HUES64 (cell line): ENCODE measurements at regions not wholly inside any gene's neighbourhood (a gene's known extent, or its start where the extent isn't known, plus 50 kb on each side); places are given as distances from the start of the nearest gene placed in this dataset.

ENCODE experiments used
- H3K27ac ChIP-seq: 2 replicates; pipeline ENCODE4 v1.7.0; 2013; ENCODE audit warnings: low read depth, low read length, inconsistent platforms
- H3K27me3 ChIP-seq: 2 replicates; pipeline ENCODE4 v1.6.1; 2013; ENCODE audit warnings: mild to moderate bottlenecking, low read length; ENCODE audit not compliant: insufficient read depth
- H3K36me3 ChIP-seq: 2 replicates; pipeline ENCODE4 v1.6.1; 2013; ENCODE audit warnings: mild to moderate bottlenecking, low read length; ENCODE audit not compliant: insufficient read depth
- H3K4me1 ChIP-seq: 2 replicates; pipeline ENCODE4 v1.6.1; 2013; ENCODE audit warnings: mild to moderate bottlenecking, low read length, moderate library complexity; ENCODE audit not compliant: insufficient read depth
- H3K4me3 ChIP-seq: 2 replicates; pipeline ENCODE4 v1.5.1; 2013; ENCODE audit warnings: mild to moderate bottlenecking, low read length, moderate library complexity
- H3K9ac ChIP-seq: 2 replicates; pipeline ENCODE4 v1.6.1; 2013; ENCODE audit warnings: mild to moderate bottlenecking, low read depth, low read length
- H3K9me3 ChIP-seq: 2 replicates; pipeline ENCODE4 v1.6.1; 2013; ENCODE audit warnings: low read depth, low read length; ENCODE audit not compliant: insufficient read depth
- WGBS: fragments of 150-250, 120-280 bp; methylation state at CpG from one replicate; pipeline ENCODE4 v1.1.7; 2013; ENCODE audit warnings: missing lambda C conversion rate; 5-methylcytosine and 5-hydroxymethylcytosine counted together

- H3K27me3 ChIP-seq: no peaks in the 10 kb centered on the region
- 89% methylated on average over 4 of the region's 4 CpGs for WGBS
- 0 out of 2 replicates have a peak, but pooled peaks cover 3% of the 10 kb centered on the region for H3K4me1 ChIP-seq
- no peak overlapping the region for H3K9ac ChIP-seq
- no peaks in the 10 kb centered on the region for H3K36me3 ChIP-seq
- no peak overlapping the region for H3K27ac ChIP-seq
- H3K9me3 ChIP-seq: no peaks in the 10 kb centered on the region
- H3K4me3 ChIP-seq: no peak overlapping the region
These were observed 469.6 kb upstream of the DPPA4 start for GRCh38 chr3:109806929-109807328.

- no peak overlapping the region for H3K27ac ChIP-seq
- no peaks in the 10 kb centered on the region for H3K9me3 ChIP-seq
- no peak overlapping the region for H3K9ac ChIP-seq
- H3K4me1 ChIP-seq: 0 out of 2 replicates have a peak, but pooled peaks cover 3% of the 10 kb centered on the region
- H3K4me3 ChIP-seq: no peak overlapping the region
- H3K36me3 ChIP-seq: no peaks in the 10 kb centered on the region
- 93% methylated on average over 3 of the region's 3 CpGs for WGBS
- H3K27me3 ChIP-seq: no peaks in the 10 kb centered on the region
These were observed 472.2 kb upstream of the DPPA4 start for GRCh38 chr3:109809513-109809912.

GRCh38 chr3:109818081-109818480 lies 480.7 kb upstream of the DPPA4 start:
- H3K4me1 ChIP-seq: peaks cover 12% of the 10 kb centered on the region
- 39% methylated on average over 3 of the region's 3 CpGs for WGBS
- no peak overlapping the region for H3K4me3 ChIP-seq
- H3K36me3 ChIP-seq: no peaks in the 10 kb centered on the region
- no peak overlapping the region for H3K9ac ChIP-seq
- no peaks in the 10 kb centered on the region for H3K27me3 ChIP-seq
- no peaks in the 10 kb centered on the region for H3K9me3 ChIP-seq
- H3K27ac ChIP-seq: no peak overlapping the region

GRCh38 chr3:109819734-109820133 lies 482.4 kb upstream of the DPPA4 start:
- Histone ChIP-seq H3K27me3 (no peaks in the 10 kb centered on the region), H3K36me3 (no peaks in the 10 kb centered on the region), H3K4me1 (peaks cover 12% of the 10 kb centered on the region), H3K9me3 (no peaks in the 10 kb centered on the region), H3K4me3 (no peak overlapping the region), H3K27ac (no peak overlapping the region), H3K9ac (no peak overlapping the region)
- 90% methylated on average over 6 of the region's 6 CpGs for WGBS

- H3K4me3 ChIP-seq: no peak overlapping the region
- no peak overlapping the region for H3K9ac ChIP-seq
- 94% methylated on average over 7 of the region's 7 CpGs for WGBS
- peaks cover 4% of the 10 kb centered on the region; the same call in 1 of the 2 replicates for H3K4me1 ChIP-seq
- no peaks in the 10 kb centered on the region for H3K36me3 ChIP-seq
- H3K27me3 ChIP-seq: no peaks in the 10 kb centered on the region
- no peaks in the 10 kb centered on the region for H3K9me3 ChIP-seq
- no peak overlapping the region for H3K27ac ChIP-seq
These were observed 488.8 kb upstream of the DPPA4 start for GRCh38 chr3:109825971-109826810.

GRCh38 chr3:109831403-109831802 lies 494.1 kb upstream of the DPPA4 start:
- Histone ChIP-seq H3K9me3 (no peaks in the 10 kb centered on the region), H3K9ac (no peak overlapping the region), H3K36me3 (no peaks in the 10 kb centered on the region), H3K27ac (no peak overlapping the region), H3K4me3 (no peak overlapping the region), H3K4me1 (peaks cover 12% of the 10 kb centered on the region; the same call in 1 of the 2 replicates), H3K27me3 (no peaks in the 10 kb centered on the region)
- WGBS: 41% methylated on average over 9 of the region's 9 CpGs

- Histone ChIP-seq H3K27ac (no peak overlapping the region), H3K36me3 (no peaks in the 10 kb centered on the region), H3K9me3 (no peaks in the 10 kb centered on the region), H3K4me1 (peaks cover 10% of the 10 kb centered on the region; the same call in 1 of the 2 replicates), H3K9ac (no peak overlapping the region), H3K27me3 (no peaks in the 10 kb centered on the region), H3K4me3 (no peak overlapping the region)
- WGBS: 91% methylated on average over 1 of the region's 1 CpG
These were observed 498.6 kb upstream of the DPPA4 start for GRCh38 chr3:109835958-109836357.

- Histone ChIP-seq H3K9me3 (peaks cover 14% of the 10 kb centered on the region; the same call in 1 of the 2 replicates), H3K9ac (no peak overlapping the region), H3K4me3 (no peak overlapping the region), H3K27me3 (no peaks in the 10 kb centered on the region), H3K4me1 (no peaks in the 10 kb centered on the region), H3K36me3 (no peaks in the 10 kb centered on the region), H3K27ac (no peak overlapping the region)
- no CpG with 5 or more reads among the region's 1 CpG for whole genome bisulfite sequencing
These were observed 514.5 kb upstream of the DPPA4 start for GRCh38 chr3:109851854-109852253.

- Histone ChIP-seq H3K9ac (no peak overlapping the region), H3K36me3 (no peaks in the 10 kb centered on the region), H3K27me3 (no peaks in the 10 kb centered on the region), H3K4me3 (no peak overlapping the region), H3K4me1 (no peaks in the 10 kb centered on the region), H3K27ac (no peak overlapping the region), H3K9me3 (peaks cover 14% of the 10 kb centered on the region; the same call in 1 of the 2 replicates)
- WGBS: no CpG with 5 or more reads among the region's 3 CpGs
These were observed 514.9 kb upstream of the DPPA4 start for GRCh38 chr3:109852283-109852682.

GRCh38 chr3:109853077-109853731 lies 515.9 kb upstream of the DPPA4 start:
- no peak overlapping the region for H3K9ac ChIP-seq
- H3K36me3 ChIP-seq: no peaks in the 10 kb centered on the region
- H3K9me3 ChIP-seq: peaks cover 14% of the 10 kb centered on the region; the same call in 1 of the 2 replicates
- H3K27me3 ChIP-seq: no peaks in the 10 kb centered on the region
- no peak overlapping the region for H3K4me3 ChIP-seq
- no peak overlapping the region for H3K27ac ChIP-seq
- no peaks in the 10 kb centered on the region for H3K4me1 ChIP-seq
- WGBS: 88% methylated on average over 1 of the region's 2 CpGs

- Histone ChIP-seq H3K4me1 (peaks cover 16% of the 10 kb centered on the region), H3K9me3 (no peaks in the 10 kb centered on the region), H3K4me3 (no peak overlapping the region), H3K9ac (no peak overlapping the region), H3K36me3 (no peaks in the 10 kb centered on the region), H3K27me3 (no peaks in the 10 kb centered on the region), H3K27ac (no peak overlapping the region)
- 100% methylated on average over 1 of the region's 1 CpG for WGBS
These were observed 526.4 kb upstream of the DPPA4 start for GRCh38 chr3:109863701-109864100.
